ENCODE measurements at regions not wholly inside any gene's neighbourhood (a gene's known extent, or its start where the extent isn't known, plus 50 kb on each side); places are given as distances from the start of the nearest gene placed in this dataset.

- TF ChIP-seq PBX3 (IDR thresholded peaks at IDR 0.05) (no peak), EP300 (IDR thresholded peaks at IDR 0.05; ENCODE audit: borderline replicate concordance in 1 of 2, low read depth in 1 of 2, low read length in 1 of 2) (no peak), REST (IDR thresholded peaks at IDR 0.05; ENCODE audit: low read depth, low read length) (no peak)
Measured at GRCh38 chr5:121175986-121176385, 675.7 kb upstream of the FTMT start (continued).

GRCh38 chr5:121182788-121183490 lies 668.7 kb upstream of the FTMT start:
- ChIA-PET POLR2A (no interaction called here), CTCF (interaction anchor here (0.6 kb wide), 1 partner anchor 85 kb away, joined by 3 read pairs; no protein-coding TSS in a partner anchor)
- H3K9me3 ChIP-seq: no peaks in the 10 kb centered on the region
- no peak overlapping the region for H2AFZ ChIP-seq (ENCODE audit: low read depth)
- TF ChIP-seq CTCF (IDR thresholded peaks at IDR 0.05) (no peak), PBX3 (IDR thresholded peaks at IDR 0.05) (peak; percentile 39; the same call in 1 of the 2 replicates), JUND (IDR thresholded peaks at IDR 0.05) (0 out of 2 replicates have a peak, but pooled peaks have one; percentile 32), IRF3 (IDR thresholded peaks at IDR 0.05; ENCODE audit: low read depth, low read length) (no peak), FOSL2 (IDR thresholded peaks at IDR 0.05; ENCODE audit: borderline replicate concordance, low read depth) (0 out of 2 replicates have a peak, but pooled peaks have one; percentile 7), MAX (IDR thresholded peaks at IDR 0.05; ENCODE audit: low read depth) (no peak)
- no peaks in the 10 kb centered on the region for H3K36me3 ChIP-seq (replicated peaks in 1 of 2; ENCODE audit: control insufficient read depth in 1 of 2, insufficient read depth in 2 of 2, low read length in 1 of 2)
- no peak for DNase-seq
- no peak overlapping the region for H3K9ac ChIP-seq
- H3K79me2 ChIP-seq (ENCODE audit: insufficient read depth): no peaks in the 10 kb centered on the region
- peaks cover 4% of the 10 kb centered on the region for H3F3A ChIP-seq (replicated peaks; ENCODE audit: insufficient read depth)
- no peaks in the 10 kb centered on the region for H3K9me2 ChIP-seq
- H3K27ac ChIP-seq (ENCODE audit: low read depth in 2 of 2, low read length in 1 of 2): no peak overlapping the region; a peak in 1 of 4 replicates
- H3K4me3 ChIP-seq (ENCODE audit: low read depth in 2 of 2, low read length in 1 of 2): no peak overlapping the region
- no peak overlapping the region for H3K4me2 ChIP-seq
- H3K27me3 ChIP-seq (ENCODE audit: insufficient read depth): no peaks in the 10 kb centered on the region
- H3K4me1 ChIP-seq (ENCODE audit: control insufficient read depth in 1 of 2, insufficient read depth in 2 of 2, low read depth in 1 of 2, low read length in 1 of 2): no peaks in the 10 kb centered on the region; a peak in 2 of 4 replicates
- WGBS (ENCODE audit: low lambda C conversion rate): 69% methylated on average over 6 of the region's 6 CpGs
- H4K20me1 ChIP-seq (ENCODE audit: insufficient read depth): no peaks in the 10 kb centered on the region

Data from SK-N-SH (cell line).